Globus pallidus (tissue), 1 donor: ENCODE measurements at regions not wholly inside any gene's neighbourhood (a gene's known extent, or its start where the extent isn't known, plus 50 kb on each side); places are given as distances from the start of the nearest gene placed in this dataset.
"Not testable (repeated sequence)": the region's sequence is repeated elsewhere in the genome, so short reads cannot be mapped to it uniquely, and the experiment has no call there.

ENCODE experiments used
- DNase-seq: peaks from one replicate; pipeline ENCODE4 v3.0.0-alpha.2; 2015; ENCODE audit warnings: low spot score

DNA sequence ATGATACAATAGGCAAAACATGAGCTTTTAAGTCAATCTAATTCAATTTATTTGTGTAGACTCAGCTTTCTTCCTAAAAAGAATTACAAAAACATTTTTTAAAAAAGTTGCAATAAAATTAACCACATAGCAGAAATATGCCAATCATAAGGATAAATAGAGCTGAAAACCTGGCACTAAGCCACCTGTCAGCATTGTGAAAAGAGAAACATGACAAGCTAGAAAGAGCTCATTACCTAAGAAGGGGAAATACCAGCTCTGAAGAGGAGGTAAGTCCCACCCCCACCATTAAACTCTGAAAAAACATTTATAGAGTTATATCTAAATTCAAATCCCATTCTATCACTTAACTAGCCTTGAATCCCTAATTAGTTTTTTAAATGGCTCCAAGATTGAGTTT, 372.9 kb downstream of the OSTF1 start:
- DNase-seq = no peak

DNA sequence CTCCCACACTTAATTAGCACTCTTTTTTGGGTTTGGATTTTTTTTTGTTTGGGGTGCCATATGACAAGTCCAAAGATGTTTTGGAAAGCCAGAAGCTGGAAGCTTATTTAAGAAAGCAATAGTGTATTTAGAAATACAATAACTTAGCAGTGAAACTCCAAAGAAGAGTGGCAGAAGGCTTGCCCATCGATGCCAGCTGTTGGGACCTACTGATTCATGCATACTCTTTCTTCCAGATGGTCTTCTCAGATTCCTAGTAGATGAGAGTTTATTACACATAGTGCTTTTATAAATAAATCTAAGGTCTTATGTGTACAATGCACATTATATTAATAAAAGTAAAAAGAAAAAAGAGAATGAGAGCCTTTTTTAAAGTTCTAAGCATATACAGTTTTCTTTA, 374.6 kb downstream of the OSTF1 start:
- no peak for DNase-seq

DNA sequence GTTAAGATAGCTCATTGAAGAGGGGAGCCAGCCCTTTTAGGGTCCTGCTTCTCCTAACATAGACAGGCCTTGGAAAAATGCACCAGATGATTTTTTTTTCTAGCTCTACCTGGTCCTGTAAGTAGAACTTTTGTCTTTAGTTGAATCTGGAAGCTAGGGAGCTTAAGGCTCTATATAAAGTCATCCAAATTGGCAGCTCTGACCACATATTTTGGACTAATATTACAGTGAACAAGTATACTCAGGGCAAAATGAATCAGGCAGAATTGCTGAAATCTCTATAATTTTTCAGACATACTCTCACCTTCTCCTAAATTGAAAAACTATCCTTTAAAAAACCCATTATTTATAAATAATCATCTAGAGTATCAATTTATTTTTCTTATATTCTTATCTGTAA, 375.6 kb downstream of the OSTF1 start:
- no peak for DNase-seq

DNA sequence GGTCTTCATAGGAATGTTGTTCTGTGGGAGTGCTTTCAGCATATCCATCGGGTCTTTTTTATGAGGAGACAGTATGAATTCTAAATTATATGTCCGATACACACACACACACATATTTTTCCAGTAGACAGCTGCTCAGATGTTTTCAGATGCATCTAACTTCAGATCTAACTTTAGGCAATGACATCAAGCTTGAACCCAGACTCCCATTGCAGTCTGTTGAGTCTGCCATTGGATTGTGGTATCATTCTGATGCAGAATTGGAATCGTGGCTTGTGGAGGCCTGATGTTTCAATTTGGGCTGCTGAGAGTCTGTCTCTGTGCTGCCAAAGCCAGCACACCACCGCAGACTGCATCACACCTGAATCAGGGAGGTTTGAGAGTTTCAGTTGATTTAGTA, 376.4 kb downstream of the OSTF1 start:
- no peak for DNase-seq

DNA sequence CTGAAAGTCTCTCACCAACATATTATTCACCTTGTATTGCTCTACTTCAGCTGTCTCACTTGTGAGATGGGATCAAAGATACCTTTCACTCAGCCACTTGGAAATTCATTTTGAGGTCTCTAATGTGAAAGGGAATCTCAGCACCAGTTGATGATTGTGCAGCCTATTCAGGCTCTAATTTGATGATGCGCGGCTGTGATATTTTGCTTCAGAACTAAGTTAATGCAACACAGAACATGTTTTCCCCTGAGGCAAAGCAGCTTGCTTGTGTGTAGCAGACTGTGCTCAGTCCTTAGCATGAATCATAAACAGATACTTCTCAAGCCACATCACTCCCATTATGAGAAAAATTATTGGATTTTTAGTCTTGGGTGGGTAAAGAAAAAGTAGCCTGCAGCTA, 378.8 kb downstream of the OSTF1 start:
- DNase-seq = no peak

DNA sequence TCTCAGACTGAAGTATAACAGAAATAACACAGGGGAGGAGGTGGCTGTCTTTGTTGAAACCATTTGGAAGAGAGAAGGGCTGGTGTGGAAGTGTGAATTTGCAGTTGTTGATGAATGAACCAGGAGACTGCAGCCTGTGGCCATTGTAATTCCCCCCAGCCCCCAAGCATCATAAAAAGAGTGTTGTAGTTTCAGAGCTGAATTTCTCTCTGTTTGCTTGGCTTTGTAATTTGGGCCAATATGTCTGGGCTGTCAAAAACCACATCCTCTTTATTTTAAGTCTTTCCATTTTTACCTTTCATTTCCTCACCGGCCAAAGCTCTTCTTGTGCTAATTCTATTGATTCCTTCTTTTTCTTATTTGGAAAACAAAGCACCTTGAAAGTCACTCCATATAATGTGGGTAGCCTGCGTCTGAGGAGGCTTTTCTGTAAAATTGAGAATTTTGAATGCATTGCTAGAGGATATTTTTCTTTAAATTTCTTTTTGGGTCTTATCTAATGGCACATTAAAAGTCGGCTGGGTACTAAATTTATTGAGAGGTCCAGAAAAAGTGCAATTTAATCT, 383.3 kb downstream of the OSTF1 start:
- no peak for DNase-seq

DNA sequence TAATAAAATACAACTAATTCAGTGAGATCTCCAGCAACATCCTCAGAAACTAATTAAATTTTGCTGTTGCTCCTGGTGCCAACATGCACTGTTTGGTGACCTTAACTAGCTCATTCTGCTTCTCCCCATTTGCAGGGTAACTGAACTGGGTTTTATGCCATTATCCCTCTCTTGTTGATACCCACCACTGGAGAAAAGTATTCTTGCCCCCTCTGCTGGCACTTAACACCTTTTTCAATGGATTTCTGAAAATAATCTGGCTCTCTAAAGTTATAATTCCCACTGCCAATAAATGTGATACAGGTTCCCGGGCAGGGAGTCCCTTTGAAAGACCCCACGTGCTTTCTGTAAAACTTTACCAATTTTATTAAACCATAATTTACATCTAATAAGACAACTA, 394.3 kb downstream of the OSTF1 start:
- DNase-seq = no peak

DNA sequence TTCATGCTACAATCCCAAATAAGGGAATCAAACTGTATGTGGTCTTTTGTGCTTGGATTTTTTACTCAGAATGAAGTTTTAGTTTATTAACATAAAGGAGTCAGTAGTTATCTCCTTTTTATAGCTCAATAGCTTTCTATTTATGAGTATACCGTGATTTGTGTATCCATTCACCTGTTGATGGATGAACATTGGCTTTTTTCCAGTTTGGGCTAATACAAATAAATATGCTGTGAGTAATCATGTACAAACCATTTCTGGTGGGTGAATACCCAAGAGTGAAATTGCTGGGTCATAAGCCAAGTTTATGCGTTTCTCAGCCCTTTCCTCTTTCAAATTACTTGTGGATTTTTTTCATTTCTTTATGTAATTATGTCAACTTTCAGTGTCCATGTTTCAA, 395.3 kb downstream of the OSTF1 start:
- no peak for DNase-seq

DNA sequence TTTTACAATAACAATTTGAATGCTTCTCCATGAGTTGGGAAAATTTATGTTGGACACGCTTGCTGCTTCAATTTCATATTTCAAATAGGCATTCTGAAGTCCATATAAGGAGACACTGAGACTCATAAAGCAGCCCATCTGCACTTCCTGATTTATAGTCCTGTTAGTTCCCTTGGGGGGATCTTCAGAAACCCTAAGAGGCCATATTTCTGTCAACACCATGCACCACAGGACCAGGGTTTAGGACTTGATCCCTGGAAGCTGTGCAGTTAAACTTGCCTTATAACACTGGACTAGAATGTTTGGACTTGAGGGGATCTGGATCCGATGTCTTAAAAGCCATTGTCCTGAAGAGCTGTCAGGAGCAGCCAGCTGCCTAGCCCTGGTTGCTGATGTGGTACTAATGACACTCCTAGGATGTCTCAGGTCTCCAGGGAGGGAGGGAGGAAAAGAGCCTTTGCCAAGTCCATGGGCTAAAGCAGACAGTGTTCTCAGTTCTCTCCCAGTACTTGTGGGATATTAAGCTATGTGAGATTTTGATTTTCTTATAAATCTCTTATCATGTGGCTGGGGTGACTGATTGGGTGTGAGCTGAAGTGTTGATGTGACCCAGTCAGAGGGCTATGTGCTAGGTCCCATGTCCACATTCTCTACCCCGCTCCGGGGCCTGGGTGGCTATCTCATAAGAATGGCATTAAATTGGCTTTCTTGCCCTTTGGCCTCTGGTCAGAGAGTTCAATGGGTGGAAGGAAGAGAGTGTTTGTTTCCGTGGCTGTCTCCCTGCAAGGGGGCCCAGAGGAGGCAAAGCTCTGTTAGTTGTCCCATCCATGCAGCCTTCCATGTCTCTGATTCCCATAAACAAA, 399.8 kb downstream of the OSTF1 start:
- no peak for DNase-seq

DNA sequence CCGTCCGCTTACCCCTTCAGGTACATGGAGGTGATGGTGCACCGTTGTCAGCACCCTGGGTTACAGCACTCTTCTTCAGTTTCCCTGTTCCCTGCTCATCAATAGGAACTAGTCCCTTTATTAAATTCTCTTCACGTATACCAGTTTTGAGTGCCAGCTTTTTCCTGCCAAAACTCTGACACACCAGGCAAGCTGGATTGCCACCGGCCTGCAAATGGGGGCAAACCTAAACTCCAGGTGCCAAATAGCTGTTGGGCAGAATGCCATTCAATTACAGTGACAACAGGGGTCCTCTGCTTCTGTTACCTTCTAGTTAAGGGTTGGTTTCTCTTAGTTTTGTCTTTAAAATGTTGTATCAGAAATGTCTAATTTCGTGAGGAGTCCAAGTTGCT, 400.4 kb downstream of the OSTF1 start:
- peak; percentile 18 for DNase-seq

DNA sequence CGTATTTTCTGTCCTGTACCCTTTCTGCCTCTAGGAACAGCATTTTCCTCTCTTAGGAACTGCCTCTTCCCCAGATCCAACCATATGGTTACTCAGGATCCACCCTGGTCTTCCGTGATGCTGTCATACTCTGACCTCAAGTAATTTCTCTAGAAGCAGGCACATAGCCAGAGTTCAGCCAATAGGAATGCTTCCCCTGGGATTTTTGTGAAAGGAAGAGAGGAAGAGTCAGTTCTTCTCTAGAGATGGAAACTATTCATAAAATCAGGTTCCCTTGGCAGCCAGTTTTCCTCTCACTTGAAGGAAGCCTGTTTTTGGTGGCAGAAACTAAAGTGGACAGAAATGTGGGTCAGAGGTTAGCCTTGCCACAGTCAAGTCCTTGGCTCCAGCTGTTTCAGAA, 400.1 kb upstream of the PCSK5 start:
- no peak for DNase-seq

DNA sequence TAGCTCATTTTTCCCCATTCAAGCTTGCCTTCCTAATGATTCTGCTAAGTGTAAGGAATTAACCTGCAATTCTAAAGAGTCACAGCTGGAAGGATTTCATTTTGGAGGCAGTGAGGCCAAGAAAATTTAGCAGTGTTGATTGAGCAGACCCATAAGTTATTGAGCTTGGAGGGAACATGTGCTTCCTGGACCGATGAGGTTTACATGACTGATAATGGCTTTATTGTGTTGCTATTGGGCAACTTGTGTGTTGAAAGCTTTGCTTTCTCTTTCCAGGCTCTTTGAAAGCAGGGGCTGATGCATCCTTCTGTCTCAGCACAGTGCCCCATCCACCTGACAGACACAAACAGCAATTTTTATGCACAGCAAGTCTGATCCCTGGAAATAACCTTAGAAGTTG, 398.9 kb upstream of the PCSK5 start:
- DNase-seq = no peak

DNA sequence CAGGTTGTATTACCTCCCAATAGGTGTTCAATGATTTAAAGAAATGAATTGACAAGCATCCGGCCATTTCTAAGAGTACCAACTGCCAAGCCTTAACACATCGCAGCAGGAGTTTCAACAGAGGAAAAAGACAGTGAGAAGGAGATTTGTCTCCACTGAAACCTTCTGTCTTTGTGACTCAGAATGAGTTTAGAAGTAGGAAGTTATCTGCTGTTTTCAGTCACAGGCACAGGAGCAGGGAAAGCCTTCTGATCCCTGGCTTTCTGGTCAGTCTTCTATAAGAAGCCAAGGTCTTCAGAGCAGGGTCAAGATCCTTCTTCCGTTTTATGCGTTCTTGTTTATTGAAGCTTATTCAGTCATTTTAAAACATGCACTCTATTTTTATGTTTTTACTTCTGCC, 390.7 kb upstream of the PCSK5 start:
- peak; percentile 26 for DNase-seq

DNA sequence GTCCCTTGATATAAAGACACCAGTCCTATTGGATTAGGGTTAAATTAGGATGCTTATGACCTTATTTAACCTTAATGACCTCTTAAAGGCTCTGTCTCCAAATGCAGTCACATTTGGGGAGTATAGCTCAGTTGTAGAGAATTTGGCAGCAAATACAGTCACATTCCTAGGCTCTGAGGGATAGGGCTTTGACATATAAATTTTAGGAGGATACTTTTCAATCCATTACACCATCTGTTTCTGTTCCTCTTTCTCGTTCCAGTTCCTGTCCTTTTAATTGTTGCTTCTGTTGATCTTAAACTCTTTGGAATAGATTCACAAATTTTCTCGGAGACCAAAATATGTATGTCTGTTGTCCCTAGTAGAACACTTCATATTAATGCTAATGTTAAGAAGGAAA, 390.0 kb upstream of the PCSK5 start:
- DNase-seq = no peak

DNA sequence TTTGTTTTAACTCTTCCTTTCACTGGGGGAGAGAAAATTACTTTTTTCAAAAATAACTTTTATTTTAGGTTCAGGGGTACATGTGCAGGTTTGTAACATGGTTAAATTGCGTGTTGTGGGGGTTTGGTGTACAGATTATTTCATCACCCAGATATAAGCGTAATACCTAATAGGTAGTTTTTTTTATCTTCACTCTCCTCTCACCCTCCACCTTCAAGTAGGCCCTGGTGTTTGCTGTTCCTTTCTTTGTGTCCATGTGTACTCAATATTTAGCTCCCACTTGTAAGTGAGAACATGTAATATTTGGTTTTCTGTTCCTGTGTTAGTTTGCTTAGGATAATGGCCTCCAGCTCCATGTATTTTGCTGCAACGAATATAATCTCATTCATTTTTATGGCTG, 389.5 kb upstream of the PCSK5 start:
- not testable (repeated sequence) for DNase-seq

DNA sequence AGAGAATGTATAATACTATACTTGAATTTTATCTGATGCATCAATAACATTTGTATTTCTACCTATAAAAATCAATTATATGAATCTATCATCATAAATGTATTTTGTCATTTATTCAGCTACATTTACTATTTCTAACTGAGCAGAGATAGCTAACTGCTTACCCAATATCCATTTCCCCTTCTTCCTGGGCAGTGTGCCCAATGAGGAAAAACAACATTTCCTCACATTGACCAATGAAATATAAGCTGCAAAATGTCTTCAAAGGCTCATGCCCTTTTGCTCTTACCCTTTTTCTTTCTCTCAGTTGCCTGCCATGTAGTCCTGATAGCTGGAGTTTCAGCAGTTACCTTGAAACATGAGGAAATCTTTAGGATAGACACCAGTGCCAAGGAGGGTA, 385.8 kb upstream of the PCSK5 start:
- peak; percentile 23 for DNase-seq

DNA sequence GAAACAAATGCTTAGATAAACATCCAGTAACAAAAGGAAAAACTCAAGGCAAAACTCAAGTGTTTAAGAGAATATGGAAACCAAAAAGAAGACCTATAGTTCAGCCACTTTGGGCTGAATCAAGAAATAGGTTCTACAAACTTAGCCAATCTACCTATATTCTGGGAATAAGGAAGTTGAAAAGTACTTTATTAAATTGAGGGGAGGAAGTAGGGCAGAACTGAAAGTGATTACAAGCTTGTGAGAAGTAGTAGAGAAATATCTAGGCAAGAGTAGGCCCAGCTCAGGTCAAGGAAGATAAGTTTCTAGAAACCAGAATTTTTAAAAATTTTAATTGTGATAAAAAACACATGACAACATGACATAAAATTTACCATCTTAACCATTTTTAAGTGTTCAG, 384.8 kb upstream of the PCSK5 start:
- DNase-seq = peak; percentile 23

DNA sequence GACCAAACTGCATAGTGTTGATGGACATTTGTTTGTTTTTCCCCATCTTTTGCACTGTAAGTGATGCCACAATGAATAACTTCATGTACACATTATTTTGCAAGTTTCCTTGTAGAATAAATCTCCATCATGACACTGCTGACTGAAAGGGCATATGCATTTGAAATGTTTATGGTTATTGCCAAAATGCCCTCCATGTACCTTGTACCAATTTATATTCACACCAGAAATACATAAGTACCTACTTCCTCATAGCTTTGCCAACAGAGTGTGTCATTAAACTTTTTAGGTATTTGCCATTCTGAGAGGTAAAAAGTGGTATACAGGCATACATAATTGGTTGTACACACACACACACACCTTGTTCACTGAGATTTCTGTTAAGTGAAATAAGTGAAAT, 361.0 kb upstream of the PCSK5 start:
- no peak for DNase-seq

DNA sequence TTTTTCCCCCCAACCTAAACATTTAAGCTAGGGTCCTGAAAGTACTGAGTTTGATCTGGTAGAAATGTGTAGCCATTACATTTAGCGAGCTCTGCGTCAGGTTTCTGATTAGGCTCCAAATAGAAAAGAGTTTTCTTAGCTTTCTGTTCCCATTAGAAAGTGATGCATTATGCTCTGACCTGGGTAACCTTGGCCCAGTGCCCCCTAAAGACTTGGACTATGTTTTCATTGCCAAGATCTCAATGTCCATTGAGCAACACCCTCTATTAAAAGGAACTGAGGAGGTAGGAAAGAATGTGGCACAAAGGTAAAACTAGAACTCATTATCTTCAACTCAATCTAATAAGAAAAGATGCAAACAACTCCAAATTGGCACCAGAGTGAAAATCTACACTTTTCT, 358.9 kb upstream of the PCSK5 start:
- DNase-seq = no peak

DNA sequence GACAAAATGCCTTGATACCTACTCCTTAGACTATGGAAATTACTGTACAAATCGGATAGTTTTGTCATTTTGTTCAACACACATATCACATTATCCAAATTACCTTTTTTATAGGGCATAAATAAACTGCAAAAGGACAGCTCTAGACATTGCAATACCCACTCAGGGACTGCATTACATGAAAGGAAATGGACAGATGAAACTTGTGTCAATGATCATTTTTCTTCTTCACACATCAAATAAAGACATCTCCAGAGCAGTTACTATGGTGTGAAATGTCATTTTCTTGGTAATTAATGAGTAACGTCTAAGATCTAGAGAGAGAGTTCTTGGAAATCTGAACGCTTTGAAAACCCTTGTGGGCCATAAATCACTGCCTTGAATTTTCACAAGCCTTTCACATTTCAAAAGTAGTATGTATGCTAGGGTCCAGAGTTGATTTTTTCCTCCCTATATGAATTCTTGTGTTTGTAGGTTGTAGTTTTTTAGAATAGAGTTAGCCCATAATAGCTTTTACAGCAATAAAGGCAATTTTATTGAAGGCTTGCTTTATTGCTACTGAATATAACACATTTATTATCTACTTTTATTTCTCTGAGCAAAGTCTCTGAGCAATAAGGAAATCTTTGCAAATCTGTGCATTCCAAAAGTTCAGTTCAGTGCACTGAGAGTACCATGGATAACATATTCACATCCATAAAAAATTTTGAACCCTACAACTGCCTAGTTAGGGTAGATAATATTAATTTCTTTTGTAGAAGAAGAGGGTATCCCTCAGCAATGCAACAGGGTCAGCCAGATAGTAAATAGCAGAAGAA, 358.0 kb upstream of the PCSK5 start:
- DNase-seq = no peak

DNA sequence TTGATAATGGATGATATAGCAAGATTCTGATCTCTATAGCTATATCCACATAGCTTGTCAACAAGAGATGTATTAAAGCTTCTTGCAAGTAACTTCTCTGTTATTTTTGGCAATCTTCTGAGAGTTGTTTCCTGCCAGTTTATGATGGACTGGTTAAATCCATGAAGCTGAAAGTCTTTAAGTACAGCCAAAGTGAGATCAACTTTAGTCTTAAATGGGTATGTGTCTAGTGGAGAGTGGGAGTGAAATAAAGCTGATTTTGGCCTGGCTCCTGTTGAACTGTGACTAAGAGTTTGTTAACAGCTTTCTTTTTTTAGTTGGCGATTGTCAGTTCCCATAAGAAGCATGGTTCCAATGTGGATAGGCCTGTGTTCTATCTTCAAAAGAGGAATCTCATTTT, 350.9 kb upstream of the PCSK5 start:
- DNase-seq = no peak

DNA sequence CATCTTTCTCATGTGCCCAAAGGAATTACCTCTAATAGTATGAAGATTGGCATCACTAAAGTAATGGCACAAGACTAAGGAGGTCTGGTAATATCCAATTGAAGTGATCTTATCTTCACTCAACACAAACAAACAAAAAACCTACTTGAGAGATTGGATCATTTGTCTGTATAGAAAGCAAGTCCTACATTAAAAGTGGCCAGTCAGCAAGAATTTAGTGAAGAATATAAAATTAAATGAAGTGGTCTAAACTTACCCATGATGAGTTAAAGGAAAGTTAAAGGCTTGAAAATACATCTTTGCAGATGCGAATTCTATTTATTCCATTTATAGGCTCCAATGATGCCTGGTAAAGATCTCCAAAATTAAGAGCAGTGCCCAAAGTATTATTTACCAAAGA, 350.3 kb upstream of the PCSK5 start:
- no peak for DNase-seq

DNA sequence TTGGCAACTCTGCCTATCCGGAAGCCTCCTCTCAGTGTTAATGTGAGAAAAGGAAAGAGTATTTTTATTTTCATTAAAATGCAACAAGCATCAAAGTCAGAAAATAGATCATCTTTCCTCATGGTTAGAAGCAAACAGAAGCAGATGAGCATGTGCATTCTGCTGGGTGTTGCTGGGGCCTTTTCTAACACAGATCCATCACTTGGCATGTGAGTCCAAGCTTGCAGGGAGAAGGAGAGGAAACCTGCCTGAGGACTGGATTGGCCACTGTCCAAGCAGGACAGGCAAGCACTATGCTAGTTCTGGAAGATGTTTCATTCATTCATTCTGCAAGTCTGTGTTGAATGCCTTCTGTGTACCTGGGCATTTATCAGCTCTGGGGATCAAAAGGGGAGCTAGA, 348.7 kb upstream of the PCSK5 start:
- DNase-seq = no peak
